GM19025 (cell line): ENCODE measurements at regions not wholly inside any gene's neighbourhood (a gene's known extent, or its start where the extent isn't known, plus 50 kb on each side); places are given as distances from the start of the nearest gene placed in this dataset.

Experiments
- ATAC-seq: cut with Tn5 transposase; IDR thresholded peaks from one replicate; pipeline ENCODE4 v1.9.1; 2021; ENCODE audit warnings: mild to moderate bottlenecking, low read depth, moderate library complexity; ENCODE audit not compliant: unreplicated experiment

- no peak for ATAC-seq
Measured at GRCh38 chr2:106572541-106573450, 85.6 kb downstream of the CD8B2 start.

GRCh38 chr2:106573773-106574172 lies 86.6 kb downstream of the CD8B2 start:
- no peak for ATAC-seq

- ATAC-seq = no peak
Measured at GRCh38 chr2:106575955-106576354, 88.8 kb downstream of the CD8B2 start.

GRCh38 chr2:106577255-106577651 lies 90.1 kb downstream of the CD8B2 start:
- ATAC-seq = no peak

GRCh38 chr2:106579750-106580197 lies 92.6 kb downstream of the CD8B2 start:
- ATAC-seq = no peak

- ATAC-seq = no peak
Measured at GRCh38 chr2:106580241-106580640, 93.1 kb downstream of the CD8B2 start.

GRCh38 chr2:106581328-106581727 lies 94.2 kb downstream of the CD8B2 start:
- no peak for ATAC-seq

- no peak for ATAC-seq
Measured at GRCh38 chr2:106581755-106582147, 94.6 kb downstream of the CD8B2 start.

GRCh38 chr2:106582148-106583143 lies 95.3 kb downstream of the CD8B2 start:
- ATAC-seq = peak; percentile 60

GRCh38 chr2:106584304-106584954 lies 97.3 kb downstream of the CD8B2 start:
- ATAC-seq = no peak

- no peak for ATAC-seq
Measured at GRCh38 chr2:106596844-106597243, 109.7 kb downstream of the CD8B2 start.

GRCh38 chr2:106599540-106599939 lies 112.4 kb downstream of the CD8B2 start:
- ATAC-seq = no peak

GRCh38 chr2:106602042-106602441 lies 114.9 kb downstream of the CD8B2 start:
- no peak for ATAC-seq

GRCh38 chr2:106606652-106607051 lies 119.5 kb downstream of the CD8B2 start:
- ATAC-seq = no peak

- no peak for ATAC-seq
Measured at GRCh38 chr2:106607371-106607770, 120.2 kb downstream of the CD8B2 start.

GRCh38 chr2:106609780-106610179 lies 122.6 kb downstream of the CD8B2 start:
- ATAC-seq = no peak

GRCh38 chr2:106614511-106615291 lies 127.5 kb downstream of the CD8B2 start:
- no peak for ATAC-seq

GRCh38 chr2:106618614-106619013 lies 131.4 kb downstream of the CD8B2 start:
- no peak for ATAC-seq

GRCh38 chr2:106623456-106623855 lies 136.3 kb downstream of the CD8B2 start:
- ATAC-seq = no peak
